ENCODE measurements at regions not wholly inside any gene's neighbourhood (a gene's known extent, or its start where the extent isn't known, plus 50 kb on each side); places are given as distances from the start of the nearest gene placed in this dataset.

- Histone ChIP-seq H3K36me3 (replicated peaks in 1 of 2; ENCODE audit: control insufficient read depth in 2 of 2, insufficient read depth in 2 of 2, low read length in 2 of 2) (no peaks in the 10 kb centered on the region), H3K27me3 (ENCODE audit: control insufficient read depth in 3 of 3, insufficient read depth in 3 of 3, low read depth in 1 of 3, low read length in 3 of 3) (peaks cover 0 to 4% (median 0%) of the 10 kb centered on the region in 3 experiments), H3K9me3 (replicated peaks in 1 of 2; ENCODE audit: control insufficient read depth in 2 of 2, insufficient read depth in 1 of 2, low read depth in 1 of 2, low read length in 2 of 2) (peaks cover 0 to 2% of the 10 kb centered on the region in 2 donors), H3K4me2 (ENCODE audit: insufficient read depth, low read length, poor library complexity, severe bottlenecking) (no peak overlapping the region), H4K8ac (ENCODE audit: low read depth, low read length) (no peak overlapping the region), H3K18ac (ENCODE audit: low read length) (no peak overlapping the region), H2BK15ac (ENCODE audit: low read length) (no peak overlapping the region), H3K14ac (ENCODE audit: low read length) (no peak overlapping the region), H2AK5ac (ENCODE audit: low read depth, low read length) (no peak overlapping the region), H3K27ac (replicated peaks; ENCODE audit: low read length) (no peak overlapping the region), H3K23ac (ENCODE audit: low read depth, low read length, poor library complexity) (no peak overlapping the region), H2BK12ac (ENCODE audit: low read length) (no peak overlapping the region), H3K79me1 (ENCODE audit: low read depth, low read length) (no peaks in the 10 kb centered on the region), H2AFZ (ENCODE audit: low read length) (no peak overlapping the region), H3K9ac (ENCODE audit: low read depth, low read length, poor library complexity) (no peak overlapping the region), H2BK120ac (ENCODE audit: low read depth, low read length) (no peak overlapping the region), H3K4me3 (ENCODE audit: low read length in 2 of 2) (no peak overlapping the region), H2BK5ac (ENCODE audit: low read length) (no peak overlapping the region), H4K91ac (ENCODE audit: low read depth, low read length, poor library complexity) (no peak overlapping the region), H3K4me1 (ENCODE audit: control insufficient read depth in 2 of 2, insufficient read depth in 1 of 2, low read depth in 1 of 2, low read length in 2 of 2) (no peaks in the 10 kb centered on the region), H3K4ac (ENCODE audit: low read length) (no peak overlapping the region)
- no CpG with 5 or more reads among the region's 2 CpGs for WGBS, 2 donors (ENCODE audit: extremely low coverage in 2 of 2, insufficient read length in 2 of 2, insufficient replicate concordance in 1 of 2)
- DNase-seq (ENCODE audit: low spot score), result no peak
Observed at GRCh38 chr13:48909056-48909389, 66.7 kb upstream of the FNDC3A start.

- Histone ChIP-seq H3K18ac (ENCODE audit: low read length) (no peak overlapping the region), H3K27me3 (ENCODE audit: control insufficient read depth in 3 of 3, insufficient read depth in 3 of 3, low read depth in 1 of 3, low read length in 3 of 3) (peaks cover 0 to 4% (median 0%) of the 10 kb centered on the region in 3 experiments), H3K79me1 (ENCODE audit: low read depth, low read length) (no peaks in the 10 kb centered on the region), H2BK120ac (ENCODE audit: low read depth, low read length) (no peak overlapping the region), H3K9ac (ENCODE audit: low read depth, low read length, poor library complexity) (no peak overlapping the region), H3K23ac (ENCODE audit: low read depth, low read length, poor library complexity) (no peak overlapping the region), H2AFZ (ENCODE audit: low read length) (no peak overlapping the region), H3K36me3 (replicated peaks in 1 of 2; ENCODE audit: control insufficient read depth in 2 of 2, insufficient read depth in 2 of 2, low read length in 2 of 2) (no peaks in the 10 kb centered on the region), H3K9me3 (replicated peaks in 1 of 2; ENCODE audit: control insufficient read depth in 2 of 2, insufficient read depth in 1 of 2, low read depth in 1 of 2, low read length in 2 of 2) (peaks cover 0 to 2% of the 10 kb centered on the region in 2 donors), H3K4me2 (ENCODE audit: insufficient read depth, low read length, poor library complexity, severe bottlenecking) (no peak overlapping the region), H2BK12ac (ENCODE audit: low read length) (no peak overlapping the region), H2BK5ac (ENCODE audit: low read length) (no peak overlapping the region), H3K14ac (ENCODE audit: low read length) (no peak overlapping the region), H3K27ac (replicated peaks; ENCODE audit: low read length) (no peak overlapping the region), H3K4me1 (ENCODE audit: control insufficient read depth in 2 of 2, insufficient read depth in 1 of 2, low read depth in 1 of 2, low read length in 2 of 2) (no peaks in the 10 kb centered on the region), H2AK5ac (ENCODE audit: low read depth, low read length) (no peak overlapping the region), H4K8ac (ENCODE audit: low read depth, low read length) (no peak overlapping the region), H4K91ac (ENCODE audit: low read depth, low read length, poor library complexity) (no peak overlapping the region), H3K4me3 (ENCODE audit: low read length in 2 of 2) (no peak overlapping the region), H2BK15ac (ENCODE audit: low read length) (no peak overlapping the region), H3K4ac (ENCODE audit: low read length) (no peak overlapping the region)
- DNase-seq (ENCODE audit: low spot score), result no peak
- no CpG with 5 or more reads among the region's 2 CpGs for WGBS, 2 donors (ENCODE audit: extremely low coverage in 2 of 2, insufficient read length in 2 of 2, insufficient replicate concordance in 1 of 2)
Observed at GRCh38 chr13:48910686-48911085, 65.0 kb upstream of the FNDC3A start.

- no peak overlapping the region for H3K18ac ChIP-seq (ENCODE audit: low read length)
- H2BK15ac ChIP-seq (ENCODE audit: low read length), result no peak overlapping the region
- H3K14ac ChIP-seq (ENCODE audit: low read length), result no peak overlapping the region
- no peak overlapping the region for H3K4ac ChIP-seq (ENCODE audit: low read length)
- no peak overlapping the region for H2BK5ac ChIP-seq (ENCODE audit: low read length)
- H3K4me3 ChIP-seq (ENCODE audit: low read length in 2 of 2), result no peak overlapping the region
- no peak overlapping the region for H3K27ac ChIP-seq (replicated peaks; ENCODE audit: low read length)
- no CpG with 5 or more reads among the region's 1 CpG for WGBS, 2 donors (ENCODE audit: extremely low coverage in 2 of 2, insufficient read length in 2 of 2, insufficient replicate concordance in 1 of 2)
- no peak overlapping the region for H3K4me2 ChIP-seq (ENCODE audit: insufficient read depth, low read length, poor library complexity, severe bottlenecking)
- H3K79me1 ChIP-seq (ENCODE audit: low read depth, low read length), result no peaks in the 10 kb centered on the region
- no peak overlapping the region for H2BK12ac ChIP-seq (ENCODE audit: low read length)
- H3K9ac ChIP-seq (ENCODE audit: low read depth, low read length, poor library complexity), result no peak overlapping the region
- no peak for DNase-seq (ENCODE audit: low spot score)
- no peaks in the 10 kb centered on the region for H3K27me3 ChIP-seq (ENCODE audit: control insufficient read depth in 3 of 3, insufficient read depth in 3 of 3, low read depth in 1 of 3, low read length in 3 of 3)
- no peak overlapping the region for H4K8ac ChIP-seq (ENCODE audit: low read depth, low read length)
- H3K4me1 ChIP-seq (ENCODE audit: control insufficient read depth in 2 of 2, insufficient read depth in 1 of 2, low read depth in 1 of 2, low read length in 2 of 2), result no peaks in the 10 kb centered on the region
- H3K36me3 ChIP-seq (replicated peaks in 1 of 2; ENCODE audit: control insufficient read depth in 2 of 2, insufficient read depth in 2 of 2, low read length in 2 of 2), result no peaks in the 10 kb centered on the region
- no peak overlapping the region for H2AFZ ChIP-seq (ENCODE audit: low read length)
- no peak overlapping the region for H2BK120ac ChIP-seq (ENCODE audit: low read depth, low read length)
- H2AK5ac ChIP-seq (ENCODE audit: low read depth, low read length), result no peak overlapping the region
- H3K9me3 ChIP-seq (replicated peaks in 1 of 2; ENCODE audit: control insufficient read depth in 2 of 2, insufficient read depth in 1 of 2, low read depth in 1 of 2, low read length in 2 of 2), result no peaks in the 10 kb centered on the region
- no peak overlapping the region for H3K23ac ChIP-seq (ENCODE audit: low read depth, low read length, poor library complexity)
- H4K91ac ChIP-seq (ENCODE audit: low read depth, low read length, poor library complexity), result no peak overlapping the region
Observed at GRCh38 chr13:48919751-48920150, 56.0 kb upstream of the FNDC3A start.

- H2BK15ac ChIP-seq (ENCODE audit: low read length), result no peak overlapping the region
- no peaks in the 10 kb centered on the region for H3K9me3 ChIP-seq (replicated peaks in 1 of 2; ENCODE audit: control insufficient read depth in 2 of 2, insufficient read depth in 1 of 2, low read depth in 1 of 2, low read length in 2 of 2)
- no peak overlapping the region for H2BK120ac ChIP-seq (ENCODE audit: low read depth, low read length)
- no peaks in the 10 kb centered on the region for H3K27me3 ChIP-seq (ENCODE audit: control insufficient read depth in 3 of 3, insufficient read depth in 3 of 3, low read depth in 1 of 3, low read length in 3 of 3)
- H2BK12ac ChIP-seq (ENCODE audit: low read length), result no peak overlapping the region
- no peak overlapping the region for H2AFZ ChIP-seq (ENCODE audit: low read length)
- WGBS, 2 donors (ENCODE audit: extremely low coverage in 2 of 2, insufficient read length in 2 of 2, insufficient replicate concordance in 1 of 2), result no CpG with 5 or more reads among the region's 6 CpGs
- no peak overlapping the region for H2BK5ac ChIP-seq (ENCODE audit: low read length)
- H3K23ac ChIP-seq (ENCODE audit: low read depth, low read length, poor library complexity), result no peak overlapping the region
- H3K27ac ChIP-seq (replicated peaks; ENCODE audit: low read length), result no peak overlapping the region
- no peak overlapping the region for H3K14ac ChIP-seq (ENCODE audit: low read length)
- H3K36me3 ChIP-seq (replicated peaks in 1 of 2; ENCODE audit: control insufficient read depth in 2 of 2, insufficient read depth in 2 of 2, low read length in 2 of 2), result no peaks in the 10 kb centered on the region
- no peak for DNase-seq (ENCODE audit: low spot score)
- no peak overlapping the region for H3K18ac ChIP-seq (ENCODE audit: low read length)
- H3K9ac ChIP-seq (ENCODE audit: low read depth, low read length, poor library complexity), result no peak overlapping the region
- H3K79me1 ChIP-seq (ENCODE audit: low read depth, low read length), result no peaks in the 10 kb centered on the region
- no peak overlapping the region for H3K4ac ChIP-seq (ENCODE audit: low read length)
- H3K4me1 ChIP-seq (ENCODE audit: control insufficient read depth in 2 of 2, insufficient read depth in 1 of 2, low read depth in 1 of 2, low read length in 2 of 2), result no peaks in the 10 kb centered on the region
- H4K8ac ChIP-seq (ENCODE audit: low read depth, low read length), result no peak overlapping the region
- no peak overlapping the region for H3K4me2 ChIP-seq (ENCODE audit: insufficient read depth, low read length, poor library complexity, severe bottlenecking)
- H4K91ac ChIP-seq (ENCODE audit: low read depth, low read length, poor library complexity), result no peak overlapping the region
- H3K4me3 ChIP-seq (ENCODE audit: low read length in 2 of 2), result no peak overlapping the region
- H2AK5ac ChIP-seq (ENCODE audit: low read depth, low read length), result no peak overlapping the region
Observed at GRCh38 chr13:48920730-48921129, 55.0 kb upstream of the FNDC3A start.
